ENCODE measurements at regions not wholly inside any gene's neighbourhood (a gene's known extent, or its start where the extent isn't known, plus 50 kb on each side); places are given as distances from the start of the nearest gene placed in this dataset.

DNA sequence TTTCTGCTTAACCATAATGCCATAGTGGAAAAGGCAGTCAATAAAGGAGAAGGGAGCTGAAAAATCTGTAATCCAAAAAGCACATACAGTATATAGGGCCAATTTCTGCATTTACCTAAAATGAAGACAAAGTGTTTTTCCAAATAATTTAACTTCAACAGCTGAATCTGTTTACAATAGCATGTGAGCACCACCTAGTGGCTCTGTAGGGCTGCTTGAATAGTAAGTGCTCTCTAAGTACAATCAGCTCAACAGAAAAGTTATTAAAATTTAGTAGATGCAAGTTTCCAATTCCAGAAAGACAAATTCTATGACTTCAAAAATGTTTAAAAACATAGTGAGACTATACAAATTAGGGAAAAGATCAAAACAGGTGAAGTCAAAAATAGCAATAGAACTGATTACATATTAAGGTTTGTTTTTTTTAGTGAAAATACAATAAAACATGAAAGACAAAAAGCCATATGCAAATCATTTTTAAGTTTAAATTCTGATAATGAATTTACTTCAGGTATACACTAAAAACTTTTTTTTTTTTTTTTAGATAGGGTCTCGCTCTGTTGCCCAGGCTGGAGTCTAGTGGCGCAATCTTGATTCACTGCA is 220.0 kb downstream of the SETD4 start:
- DNase-seq: no peak
- H3K4me3 ChIP-seq: no peak overlapping the region
- H3K4me1 ChIP-seq: peaks cover 8% of the 10 kb centered on the region
- no peaks in the 10 kb centered on the region for H3K36me3 ChIP-seq
- peaks cover 12% of the 10 kb centered on the region for H3K27me3 ChIP-seq (ENCODE audit: low read depth)
- H3K9me3 ChIP-seq (replicated peaks): no peaks in the 10 kb centered on the region
- TF ChIP-seq, protein P1, sequence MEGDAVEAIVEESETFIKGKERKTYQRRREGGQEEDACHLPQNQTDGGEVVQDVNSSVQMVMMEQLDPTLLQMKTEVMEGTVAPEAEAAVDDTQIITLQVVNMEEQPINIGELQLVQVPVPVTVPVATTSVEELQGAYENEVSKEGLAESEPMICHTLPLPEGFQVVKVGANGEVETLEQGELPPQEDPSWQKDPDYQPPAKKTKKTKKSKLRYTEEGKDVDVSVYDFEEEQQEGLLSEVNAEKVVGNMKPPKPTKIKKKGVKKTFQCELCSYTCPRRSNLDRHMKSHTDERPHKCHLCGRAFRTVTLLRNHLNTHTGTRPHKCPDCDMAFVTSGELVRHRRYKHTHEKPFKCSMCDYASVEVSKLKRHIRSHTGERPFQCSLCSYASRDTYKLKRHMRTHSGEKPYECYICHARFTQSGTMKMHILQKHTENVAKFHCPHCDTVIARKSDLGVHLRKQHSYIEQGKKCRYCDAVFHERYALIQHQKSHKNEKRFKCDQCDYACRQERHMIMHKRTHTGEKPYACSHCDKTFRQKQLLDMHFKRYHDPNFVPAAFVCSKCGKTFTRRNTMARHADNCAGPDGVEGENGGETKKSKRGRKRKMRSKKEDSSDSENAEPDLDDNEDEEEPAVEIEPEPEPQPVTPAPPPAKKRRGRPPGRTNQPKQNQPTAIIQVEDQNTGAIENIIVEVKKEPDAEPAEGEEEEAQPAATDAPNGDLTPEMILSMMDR (IDR thresholded peaks at IDR 0.05; ENCODE audit: borderline replicate concordance): peak; percentile 87
- intact Hi-C loops (cut with micrococcal nuclease): no loop called here
- no peak overlapping the region for H3K27ac ChIP-seq (replicated peaks)

DNA sequence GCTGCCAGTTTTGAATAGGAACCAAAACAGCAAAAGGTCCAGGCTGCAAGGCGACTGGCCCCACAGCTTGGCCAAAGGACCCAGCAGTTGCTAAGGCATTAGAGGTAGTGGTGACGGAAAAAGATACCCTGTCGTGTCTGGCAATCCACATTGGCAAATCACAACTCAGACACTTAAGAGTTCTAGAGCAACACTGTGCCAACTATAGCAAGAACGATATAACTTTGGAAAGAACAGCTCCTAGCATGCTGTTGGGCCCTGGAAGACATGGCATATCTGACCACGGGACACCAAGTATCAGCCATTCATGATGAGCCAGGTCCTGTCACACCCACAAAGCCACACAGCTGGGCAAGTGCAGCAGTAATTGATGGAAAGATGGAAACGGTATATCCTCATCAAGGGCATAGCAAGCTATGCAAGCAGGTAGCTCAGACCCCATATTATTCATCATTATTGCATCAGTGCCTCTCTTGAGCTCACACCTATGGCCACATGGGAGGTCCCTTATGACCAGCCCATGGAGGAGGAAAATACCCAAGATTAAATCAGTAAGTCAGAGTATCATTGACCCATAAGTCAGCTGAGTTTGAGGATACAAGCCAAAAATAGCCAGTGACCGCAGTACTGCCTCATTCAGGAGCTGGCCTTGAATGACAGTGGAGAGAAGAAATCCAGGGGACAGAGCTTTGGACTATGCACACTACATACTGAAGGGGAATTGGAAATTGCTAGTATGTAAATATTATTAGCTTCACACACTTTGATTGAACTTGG is 221.2 kb downstream of the SETD4 start:
- peaks cover 8% of the 10 kb centered on the region for H3K4me1 ChIP-seq
- DNase-seq: no peak
- TF ChIP-seq, protein P1 (IDR thresholded peaks at IDR 0.05; ENCODE audit: borderline replicate concordance): no peak
- H3K4me3 ChIP-seq: no peak overlapping the region
- H3K36me3 ChIP-seq: no peaks in the 10 kb centered on the region
- no peaks in the 10 kb centered on the region for H3K9me3 ChIP-seq (replicated peaks)
- intact Hi-C loops (cut with micrococcal nuclease): no loop called here
- H3K27me3 ChIP-seq (ENCODE audit: low read depth): peaks cover 12% of the 10 kb centered on the region
- no peak overlapping the region for H3K27ac ChIP-seq (replicated peaks)

DNA sequence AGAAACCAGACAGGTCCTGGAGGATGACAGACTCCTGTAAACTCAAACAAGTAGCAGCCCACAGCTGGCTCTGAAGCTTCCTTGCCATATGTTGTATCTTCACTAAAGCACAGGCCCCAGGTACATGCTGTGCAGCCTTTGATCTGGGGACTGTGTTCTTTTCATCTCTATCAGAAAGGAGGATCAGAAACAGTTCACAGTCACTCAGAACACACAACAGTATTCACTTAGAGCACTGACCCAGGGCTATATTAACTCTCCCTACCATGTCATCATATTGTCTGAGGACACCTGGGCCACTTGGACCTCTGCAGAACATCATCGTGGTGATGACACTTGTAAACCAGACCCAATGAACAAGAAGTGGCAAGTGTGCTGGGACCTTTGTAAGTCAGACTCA is 222.0 kb downstream of the SETD4 start:
- Histone ChIP-seq H3K4me1 (peaks cover 8% of the 10 kb centered on the region), H3K27me3 (ENCODE audit: low read depth) (peaks cover 17% of the 10 kb centered on the region), H3K36me3 (no peaks in the 10 kb centered on the region), H3K9me3 (replicated peaks) (no peaks in the 10 kb centered on the region), H3K4me3 (no peak overlapping the region), H3K27ac (replicated peaks) (no peak overlapping the region)
- DNase-seq: no peak
- intact Hi-C loops (cut with micrococcal nuclease): no loop called here
- TF ChIP-seq, protein P1 (IDR thresholded peaks at IDR 0.05; ENCODE audit: borderline replicate concordance): no peak

DNA sequence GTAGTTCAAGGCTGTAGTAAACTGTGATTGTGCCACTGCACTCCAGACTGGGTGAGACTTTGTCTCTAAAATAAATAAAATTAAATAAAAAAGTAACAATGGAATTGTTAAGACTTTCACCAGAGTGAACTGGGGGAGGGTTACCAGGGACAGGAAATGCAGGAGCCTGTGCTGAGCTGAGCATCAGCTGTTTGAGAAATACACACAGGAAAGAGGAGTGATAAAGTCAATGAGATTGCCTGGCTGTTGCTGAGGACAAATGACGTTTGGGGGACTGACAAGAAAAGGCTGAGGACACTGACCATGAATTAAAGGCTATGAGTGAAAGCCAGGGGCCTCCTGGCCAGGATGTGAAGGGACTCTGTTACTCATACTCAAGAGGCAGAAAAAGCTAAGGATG is 226.3 kb downstream of the SETD4 start:
- no peaks in the 10 kb centered on the region for H3K9me3 ChIP-seq (replicated peaks)

DNA sequence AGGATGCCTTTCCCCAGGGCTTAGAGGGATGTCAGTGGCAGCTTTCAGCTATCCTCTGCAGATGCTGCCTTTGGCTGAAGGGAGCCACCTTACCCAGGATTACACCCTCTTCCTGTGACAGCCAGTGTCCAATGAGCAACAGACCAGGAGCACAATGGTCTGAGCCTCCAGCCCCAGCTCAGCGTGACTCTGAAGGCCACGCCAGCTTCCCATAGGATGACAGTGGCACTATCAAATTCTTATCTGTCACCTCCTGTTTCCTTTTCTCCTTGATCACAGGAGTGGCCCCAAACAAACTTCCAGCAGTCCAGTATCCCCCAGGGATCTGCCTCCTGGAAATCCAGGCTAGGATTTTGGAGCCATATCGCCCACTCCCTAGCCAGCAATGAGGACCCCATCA is 226.9 kb downstream of the SETD4 start:
- no peak for DNase-seq
- intact Hi-C loops (cut with micrococcal nuclease): no loop called here
- Histone ChIP-seq H3K9me3 (replicated peaks) (no peaks in the 10 kb centered on the region), H3K4me3 (no peak overlapping the region), H3K36me3 (no peaks in the 10 kb centered on the region), H3K27ac (replicated peaks) (no peak overlapping the region), H3K4me1 (no peaks in the 10 kb centered on the region), H3K27me3 (ENCODE audit: low read depth) (peaks cover 67% of the 10 kb centered on the region)
- TF ChIP-seq, protein P1 (IDR thresholded peaks at IDR 0.05; ENCODE audit: borderline replicate concordance): no peak

More for the DNA sequence above, 226.3 kb downstream of the SETD4 start:
- intact Hi-C loops (cut with micrococcal nuclease): no loop called here
- DNase-seq: no peak
- no peak overlapping the region for H3K4me3 ChIP-seq
- TF ChIP-seq, protein P1 (IDR thresholded peaks at IDR 0.05; ENCODE audit: borderline replicate concordance): no peak
- no peaks in the 10 kb centered on the region for H3K36me3 ChIP-seq
- peaks cover 61% of the 10 kb centered on the region for H3K27me3 ChIP-seq (ENCODE audit: low read depth)
- H3K4me1 ChIP-seq: peaks cover 3% of the 10 kb centered on the region
- no peak overlapping the region for H3K27ac ChIP-seq (replicated peaks)

Data from left ventricle myocardium inferior (tissue), 1 donor.